ENCODE measurements at regions not wholly inside any gene's neighbourhood (a gene's known extent, or its start where the extent isn't known, plus 50 kb on each side); places are given as distances from the start of the nearest gene placed in this dataset.

- no peak for TF ChIP-seq POLR2AphosphoS5 (IDR thresholded peaks at IDR 0.05; ENCODE audit: borderline replicate concordance, low read depth, low read length)
- TF ChIP-seq FOXP2 (optimal IDR thresholded peaks at IDR 0.05; ENCODE audit: control extremely low read depth, extremely low read length, insufficient read depth) = no peak
- TF ChIP-seq EZH2 (IDR thresholded peaks at IDR 0.05) = no peak
- Histone ChIP-seq H3K4me3 (no peak overlapping the region), H3K27ac (no peak overlapping the region), H3K9ac (ENCODE audit: insufficient read length) (no peak overlapping the region), H3K36me3 (ENCODE audit: insufficient read depth, low read length) (no peaks in the 10 kb centered on the region), H3K9me3 (ENCODE audit: low read depth, low read length) (no peaks in the 10 kb centered on the region)
- DNase-seq (ENCODE audit: low read depth, low spot score) = no peak
Observed at GRCh38 chr1:186568221-186568620, 107.3 kb upstream of the PDC start.

- H3K27ac ChIP-seq = no peak overlapping the region
- no peak for TF ChIP-seq EZH2 (IDR thresholded peaks at IDR 0.05)
- TF ChIP-seq POLR2AphosphoS5 (IDR thresholded peaks at IDR 0.05; ENCODE audit: borderline replicate concordance, low read depth, low read length) = no peak
- no peak for TF ChIP-seq FOXP2 (optimal IDR thresholded peaks at IDR 0.05; ENCODE audit: control extremely low read depth, extremely low read length, insufficient read depth)
- DNase-seq (ENCODE audit: low read depth, low spot score) = no peak
- no peaks in the 10 kb centered on the region for H3K36me3 ChIP-seq (ENCODE audit: insufficient read depth, low read length)
- no peak overlapping the region for H3K4me3 ChIP-seq
- H3K9ac ChIP-seq (ENCODE audit: insufficient read length) = no peak overlapping the region
- H3K9me3 ChIP-seq (ENCODE audit: low read depth, low read length) = no peaks in the 10 kb centered on the region
Observed at GRCh38 chr1:186566140-186566855, 105.4 kb upstream of the PDC start.

- TF ChIP-seq POLR2AphosphoS5 (IDR thresholded peaks at IDR 0.05; ENCODE audit: borderline replicate concordance, low read depth, low read length) (no peak), EZH2 (IDR thresholded peaks at IDR 0.05) (no peak), FOXP2 (optimal IDR thresholded peaks at IDR 0.05; ENCODE audit: control extremely low read depth, extremely low read length, insufficient read depth) (no peak)
- Histone ChIP-seq H3K9ac (ENCODE audit: insufficient read length) (no peak overlapping the region), H3K4me3 (no peak overlapping the region), H3K36me3 (ENCODE audit: insufficient read depth, low read length) (no peaks in the 10 kb centered on the region), H3K9me3 (ENCODE audit: low read depth, low read length) (no peaks in the 10 kb centered on the region), H3K27ac (no peak overlapping the region)
- DNase-seq (ENCODE audit: low read depth, low spot score) = no peak
Observed at GRCh38 chr1:186564582-186564981, 103.7 kb upstream of the PDC start.

GRCh38 chr1:186559601-186560116 lies 98.7 kb upstream of the PDC start:
- no peak overlapping the region for H3K27ac ChIP-seq
- no peak for DNase-seq (ENCODE audit: low read depth, low spot score)
- no peak overlapping the region for H3K9ac ChIP-seq (ENCODE audit: insufficient read length)
- no peaks in the 10 kb centered on the region for H3K36me3 ChIP-seq (ENCODE audit: insufficient read depth, low read length)
- no peak for TF ChIP-seq POLR2AphosphoS5 (IDR thresholded peaks at IDR 0.05; ENCODE audit: borderline replicate concordance, low read depth, low read length)
- no peaks in the 10 kb centered on the region for H3K9me3 ChIP-seq (ENCODE audit: low read depth, low read length)
- H3K4me3 ChIP-seq = no peak overlapping the region

- Histone ChIP-seq H3K36me3 (ENCODE audit: insufficient read depth, low read length) (no peaks in the 10 kb centered on the region), H3K4me3 (no peak overlapping the region), H3K9me3 (ENCODE audit: low read depth, low read length) (no peaks in the 10 kb centered on the region), H3K27ac (no peak overlapping the region), H3K9ac (ENCODE audit: insufficient read length) (no peak overlapping the region)
- no peak for TF ChIP-seq FOXP2 (optimal IDR thresholded peaks at IDR 0.05; ENCODE audit: control extremely low read depth, extremely low read length, insufficient read depth)
- no peak for TF ChIP-seq EZH2 (IDR thresholded peaks at IDR 0.05)
- TF ChIP-seq POLR2AphosphoS5 (IDR thresholded peaks at IDR 0.05; ENCODE audit: borderline replicate concordance, low read depth, low read length) = no peak
- DNase-seq (ENCODE audit: low read depth, low spot score) = no peak
Observed at GRCh38 chr1:186557147-186557777, 96.3 kb upstream of the PDC start.

- DNase-seq (ENCODE audit: low read depth, low spot score) = no peak
- no peak for TF ChIP-seq FOXP2 (optimal IDR thresholded peaks at IDR 0.05; ENCODE audit: control extremely low read depth, extremely low read length, insufficient read depth)
- no peak for TF ChIP-seq POLR2AphosphoS5 (IDR thresholded peaks at IDR 0.05; ENCODE audit: borderline replicate concordance, low read depth, low read length)
- TF ChIP-seq EZH2 (IDR thresholded peaks at IDR 0.05) = no peak
- no peak overlapping the region for H3K9ac ChIP-seq (ENCODE audit: insufficient read length)
- H3K36me3 ChIP-seq (ENCODE audit: insufficient read depth, low read length) = no peaks in the 10 kb centered on the region
- no peaks in the 10 kb centered on the region for H3K9me3 ChIP-seq (ENCODE audit: low read depth, low read length)
- no peak overlapping the region for H3K4me3 ChIP-seq
- H3K27ac ChIP-seq = no peak overlapping the region
Observed at GRCh38 chr1:186550832-186551231, 89.9 kb upstream of the PDC start.

GRCh38 chr1:186541003-186541402 lies 80.1 kb upstream of the PDC start:
- no peak overlapping the region for H3K27ac ChIP-seq
- H3K9ac ChIP-seq (ENCODE audit: insufficient read length) = no peak overlapping the region
- H3K4me3 ChIP-seq = no peak overlapping the region
- TF ChIP-seq POLR2AphosphoS5 (IDR thresholded peaks at IDR 0.05; ENCODE audit: borderline replicate concordance, low read depth, low read length) (no peak), EZH2 (IDR thresholded peaks at IDR 0.05) (no peak), FOXP2 (optimal IDR thresholded peaks at IDR 0.05; ENCODE audit: control extremely low read depth, extremely low read length, insufficient read depth) (no peak)
- DNase-seq (ENCODE audit: low read depth, low spot score) = no peak
- no peaks in the 10 kb centered on the region for H3K36me3 ChIP-seq (ENCODE audit: insufficient read depth, low read length)
- H3K9me3 ChIP-seq (ENCODE audit: low read depth, low read length) = peaks cover 4% of the 10 kb centered on the region; the same call in 1 of the 2 replicates

- no peak overlapping the region for H3K27ac ChIP-seq
Observed at GRCh38 chr1:186540521-186540920, 79.6 kb upstream of the PDC start.

More at GRCh38 chr1:186540521-186540920, 79.6 kb upstream of the PDC start:
- no peak for TF ChIP-seq EZH2 (IDR thresholded peaks at IDR 0.05)
- no peak for TF ChIP-seq POLR2AphosphoS5 (IDR thresholded peaks at IDR 0.05; ENCODE audit: borderline replicate concordance, low read depth, low read length)
- TF ChIP-seq FOXP2 (optimal IDR thresholded peaks at IDR 0.05; ENCODE audit: control extremely low read depth, extremely low read length, insufficient read depth) = no peak
- H3K9me3 ChIP-seq (ENCODE audit: low read depth, low read length) = peaks cover 4% of the 10 kb centered on the region; the same call in 1 of the 2 replicates
- DNase-seq (ENCODE audit: low read depth, low spot score) = no peak
- H3K9ac ChIP-seq (ENCODE audit: insufficient read length) = no peak overlapping the region
- H3K4me3 ChIP-seq = no peak overlapping the region
- H3K36me3 ChIP-seq (ENCODE audit: insufficient read depth, low read length) = no peaks in the 10 kb centered on the region
